Spleen (tissue), 11 donors: ENCODE measurements at regions not wholly inside any gene's neighbourhood (a gene's known extent, or its start where the extent isn't known, plus 50 kb on each side); places are given as distances from the start of the nearest gene placed in this dataset.
"Not testable (repeated sequence)": the region's sequence is repeated elsewhere in the genome, so short reads cannot be mapped to it uniquely, and the experiment has no call there.

Experiments
- DNase-seq: peaks from one replicate; pipeline ENCODE4 v3.0.0-alpha.2; 2020
- H3K27ac ChIP-seq, 8 donors: fragments of 200-600 bp; sonication (generic) in 7 of 8; 1 replicate in 4 of 8; 2 replicates in 4 of 8; pipeline versions ENCODE4 v1.5.0 to v1.8.0; 2016 to 2021; ENCODE audit warnings: inconsistent platforms in 4 of 8, mild to moderate bottlenecking in 4 of 8, moderate library complexity in 1 of 8
- H3K27me3 ChIP-seq, 7 donors: fragments of 200-600 bp; sonication (generic) in 6 of 7; replicated peaks in 1 of 7; 1 replicate in 4 of 7; 2 replicates in 3 of 7; pipeline versions ENCODE4 v1.5.0 to v1.8.0; 2016 to 2021; ENCODE audit warnings: inconsistent platforms in 3 of 7, mild to moderate bottlenecking in 1 of 7
- H3K36me3 ChIP-seq, 6 donors: fragments of 200-600 bp; sonication (generic) in 5 of 6; 1 replicate in 4 of 6; 2 replicates in 2 of 6; pipeline versions ENCODE4 v1.5.0 to v1.8.0; 2016 to 2021; ENCODE audit warnings: inconsistent platforms in 2 of 6
- H3K4me1 ChIP-seq, 6 donors: fragments of 200-600 bp; sonication (generic) in 5 of 6; 1 replicate in 3 of 6; 2 replicates in 3 of 6; pipeline versions ENCODE4 v1.5.0 to v1.8.0; 2016 to 2021; ENCODE audit warnings: inconsistent platforms in 3 of 6
- H3K4me3 ChIP-seq, 8 donors: fragments of 200-600 bp; sonication (generic) in 7 of 8; 1 replicate in 4 of 8; 2 replicates in 4 of 8; pipeline versions ENCODE4 v1.5.0 to v1.8.0; 2016 to 2021; ENCODE audit warnings: inconsistent platforms in 4 of 8, mild to moderate bottlenecking in 4 of 8, moderate library complexity in 2 of 8
- H3K9me3 ChIP-seq, 8 donors: fragments of 200-600 bp; sonication (generic) in 7 of 8; 1 replicate in 4 of 8; 2 replicates in 4 of 8; pipeline versions ENCODE4 v1.5.0 to v1.8.0; 2016 to 2021; ENCODE audit warnings: inconsistent platforms in 4 of 8
- POLR2A ChIP-seq, 3 donors: fragments of 450-650 bp; IDR thresholded peaks; one replicate each; pipeline ENCODE4 v1.5.1; 2017; ENCODE audit warnings: antibody characterized with exemption in 3 of 3, mild to moderate bottlenecking in 1 of 3
- POLR2AphosphoS5 ChIP-seq, 3 donors: sonication (generic); formaldehyde crosslinking; IDR thresholded peaks; one replicate each; pipeline ENCODE4 v1.5.1; 2017; ENCODE audit warnings: antibody characterized with exemption in 3 of 3
- WGBS, 5 donors: extraction: QIAGEN DNeasy Blood & Tissue Kit in 3 of 5; methylation state at CpG; one replicate each; pipeline versions ENCODE4 v1.1.5 to v1.1.7; 2013 to 2018; 5-methylcytosine and 5-hydroxymethylcytosine counted together
- intact Hi-C: fragments of 100-400 bp; cut with DNase I; formaldehyde crosslinking; loops from one replicate; pipeline ENCODE4 v1.15.0; 2023; ENCODE audit warnings: low total_unique reads
- TF ChIP-seq, protein P1 (sequence below), 11 experiments: fragments of 200-600 bp in 7 of 11; fragments of 450-650 bp in 4 of 11; sonication (generic) in 4 of 11; IDR thresholded peaks in 8 of 11; conservative IDR thresholded peaks in 3 of 11; 1 replicate in 7 of 11; 2 replicates in 4 of 11; pipeline versions ENCODE4 v1.4.0 to v1.8.0; 2016 to 2021; ENCODE audit warnings: antibody characterized with exemption in 11 of 11, inconsistent platforms in 4 of 11, mild to moderate bottlenecking in 1 of 11
- donor health status: healthy with polysubstance abuse.
- donor health status: DM: no; HTN: no; CAD: no; lungs with moderate emphysema.
- donor health status: DM: no; HTN: no; CAD: no.
- donor health status: Bipolar disorder and iron deficiency.
- donor health status: healthy.
- donor health status: DM: no; HTN: no; CAD: no.
- donor health status: DM: yes; HTN: yes; CAD: no.

DNA sequence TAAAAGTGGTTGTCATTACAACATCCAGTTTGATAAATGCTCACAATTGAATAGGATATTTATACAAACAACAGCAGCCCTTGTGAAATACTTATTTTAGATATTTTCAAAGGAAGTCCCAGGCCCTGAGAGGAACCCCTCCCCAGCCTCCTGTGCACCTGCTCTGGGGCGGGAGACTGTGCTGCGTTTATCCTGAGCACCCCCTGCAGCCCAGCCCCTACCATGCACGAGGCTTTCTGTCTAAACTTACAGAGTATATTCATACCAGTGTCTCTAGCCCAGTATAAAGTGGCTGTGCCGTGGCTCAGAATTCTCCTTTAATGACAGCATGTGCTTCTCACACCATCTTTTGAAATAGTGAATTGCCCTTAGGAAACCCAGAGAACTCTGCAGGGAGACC lies 1084.3 kb downstream of the TMEM121 start:
- peaks cover 0 to 5% (median 0%) of the 10 kb centered on the region in 6 donors for H3K4me1 ChIP-seq
- H3K9me3 ChIP-seq = no peaks in the 10 kb centered on the region
- DNase-seq = no peak
- WGBS, 5 donors = 37 to 54% (median 48%) methylated on average over 4 of the region's 4 CpGs
- no peak for TF ChIP-seq POLR2AphosphoS5 (IDR thresholded peaks at IDR 0.05)
- TF ChIP-seq POLR2A (IDR thresholded peaks at IDR 0.05) = no peak
- TF ChIP-seq, protein P1, sequence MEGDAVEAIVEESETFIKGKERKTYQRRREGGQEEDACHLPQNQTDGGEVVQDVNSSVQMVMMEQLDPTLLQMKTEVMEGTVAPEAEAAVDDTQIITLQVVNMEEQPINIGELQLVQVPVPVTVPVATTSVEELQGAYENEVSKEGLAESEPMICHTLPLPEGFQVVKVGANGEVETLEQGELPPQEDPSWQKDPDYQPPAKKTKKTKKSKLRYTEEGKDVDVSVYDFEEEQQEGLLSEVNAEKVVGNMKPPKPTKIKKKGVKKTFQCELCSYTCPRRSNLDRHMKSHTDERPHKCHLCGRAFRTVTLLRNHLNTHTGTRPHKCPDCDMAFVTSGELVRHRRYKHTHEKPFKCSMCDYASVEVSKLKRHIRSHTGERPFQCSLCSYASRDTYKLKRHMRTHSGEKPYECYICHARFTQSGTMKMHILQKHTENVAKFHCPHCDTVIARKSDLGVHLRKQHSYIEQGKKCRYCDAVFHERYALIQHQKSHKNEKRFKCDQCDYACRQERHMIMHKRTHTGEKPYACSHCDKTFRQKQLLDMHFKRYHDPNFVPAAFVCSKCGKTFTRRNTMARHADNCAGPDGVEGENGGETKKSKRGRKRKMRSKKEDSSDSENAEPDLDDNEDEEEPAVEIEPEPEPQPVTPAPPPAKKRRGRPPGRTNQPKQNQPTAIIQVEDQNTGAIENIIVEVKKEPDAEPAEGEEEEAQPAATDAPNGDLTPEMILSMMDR (IDR thresholded peaks at IDR 0.05 in 8 of 11, conservative IDR thresholded peaks at IDR 0.05 in 3 of 11) = no peak
- H3K4me3 ChIP-seq = no peak overlapping the region
- intact Hi-C loops = no loop called here
- H3K27me3 ChIP-seq = peaks cover 0 to 31% (median 0%) of the 10 kb centered on the region in 7 donors
- H3K36me3 ChIP-seq = no peaks in the 10 kb centered on the region
- H3K27ac ChIP-seq = no peak overlapping the region

DNA sequence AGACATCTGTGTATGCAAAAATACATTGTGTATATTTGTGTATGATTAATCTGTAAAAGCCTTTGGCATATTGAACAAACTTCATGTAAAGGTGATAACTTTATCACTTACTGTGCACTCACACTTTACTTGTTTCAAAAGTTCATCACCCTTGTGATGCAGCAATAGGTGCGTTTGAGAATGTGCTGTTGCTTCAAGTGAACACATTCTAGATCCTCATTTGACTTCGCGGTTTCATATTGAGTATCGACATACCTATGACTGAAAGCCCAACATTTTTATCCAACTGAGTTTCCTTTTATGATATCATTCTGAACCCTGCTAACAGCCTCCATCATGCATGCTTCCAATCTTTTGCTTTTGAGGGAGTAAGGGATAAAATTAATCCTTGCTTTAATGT lies 1086.9 kb downstream of the TMEM121 start:
- Histone ChIP-seq H3K4me1 (no peaks in the 10 kb centered on the region), H3K36me3 (no peaks in the 10 kb centered on the region), H3K4me3 (no peak overlapping the region), H3K27ac (no peak overlapping the region), H3K9me3 (no peaks in the 10 kb centered on the region), H3K27me3 (peaks cover 0 to 18% (median 0%) of the 10 kb centered on the region in 7 donors)
- DNase-seq = no peak
- TF ChIP-seq, protein P1 (IDR thresholded peaks at IDR 0.05 in 8 of 11, conservative IDR thresholded peaks at IDR 0.05 in 3 of 11) = no peak
- no peak for TF ChIP-seq POLR2A (IDR thresholded peaks at IDR 0.05)
- TF ChIP-seq POLR2AphosphoS5 (IDR thresholded peaks at IDR 0.05) = no peak
- intact Hi-C loops = no loop called here
- 54 to 63% (median 58%) methylated on average over 4 of the region's 4 CpGs for WGBS, 5 donors

DNA sequence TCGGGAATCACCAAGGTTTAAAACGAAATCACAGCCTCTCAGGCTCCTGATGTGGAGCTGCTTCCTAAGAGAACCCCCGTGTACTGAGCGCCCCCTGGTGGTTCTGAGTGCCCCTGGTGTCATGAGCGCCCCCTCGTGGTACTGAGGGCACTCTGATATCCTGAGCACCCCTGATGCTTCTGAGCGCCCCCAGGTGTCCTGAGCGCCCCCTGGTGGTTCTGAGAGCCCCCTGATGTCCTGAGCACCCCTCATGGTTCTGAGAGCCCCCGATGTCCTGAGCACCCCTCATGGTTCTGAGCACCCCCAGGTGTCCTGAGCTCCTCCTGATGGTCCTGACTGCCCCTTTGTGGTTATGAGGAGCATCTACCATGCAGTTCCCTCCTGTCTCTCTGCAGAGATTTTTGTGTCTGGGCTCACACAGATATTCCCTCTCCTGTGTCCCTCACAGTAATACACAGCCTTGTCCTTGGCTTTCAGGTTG lies 1092.1 kb downstream of the TMEM121 start:
- H3K4me1 ChIP-seq = peaks cover 0 to 11% (median 0%) of the 10 kb centered on the region in 6 donors
- H3K27ac ChIP-seq = peak overlapping the region in 2 of 8 donors; percentile 48 to 72
- H3K36me3 ChIP-seq, H3K4me3 ChIP-seq, H3K9me3 ChIP-seq, intact Hi-C loops: not testable (repeated sequence)
- DNase-seq = peak; percentile 92
- WGBS, 5 donors = 46 to 51% (median 47%) methylated on average over 9 of the region's 9 CpGs
- TF ChIP-seq, protein P1 (IDR thresholded peaks at IDR 0.05 in 8 of 11, conservative IDR thresholded peaks at IDR 0.05 in 3 of 11) = peak; percentile 37 to 84 (median 60)
- peaks cover 0 to 21% (median 0%) of the 10 kb centered on the region in 7 donors for H3K27me3 ChIP-seq

DNA sequence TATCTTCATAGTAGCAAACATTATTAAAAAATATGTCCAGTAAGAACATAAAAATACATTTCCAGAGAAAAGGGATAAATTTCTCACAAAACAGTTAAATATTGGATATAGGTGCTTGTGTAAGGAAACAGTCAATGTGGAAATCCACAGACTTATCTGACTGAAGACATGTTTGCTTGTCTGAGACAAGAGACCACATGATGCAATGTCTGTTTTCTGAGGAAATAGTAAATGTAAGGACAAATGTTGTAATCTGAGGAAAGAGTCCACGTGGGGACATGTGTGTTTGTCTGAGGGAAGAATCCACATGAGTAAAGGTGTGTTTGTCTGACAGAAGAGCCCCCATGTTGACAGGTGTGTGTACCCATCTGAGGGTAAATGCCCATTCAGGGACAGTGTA lies 1093.2 kb downstream of the TMEM121 start:
- intact Hi-C loops = no loop called here

More for the DNA sequence above, 1093.2 kb downstream of the TMEM121 start:
- H3K27me3 ChIP-seq = peaks cover 0 to 21% (median 0%) of the 10 kb centered on the region in 7 donors
- no peak overlapping the region for H3K4me3 ChIP-seq
- 5 to 18% (median 10%) methylated on average over 1 of the region's 1 CpG for WGBS, 5 donors
- no peaks in the 10 kb centered on the region for H3K9me3 ChIP-seq
- peaks cover 0 to 11% (median 0%) of the 10 kb centered on the region in 6 donors for H3K4me1 ChIP-seq
- no peak for TF ChIP-seq POLR2AphosphoS5 (IDR thresholded peaks at IDR 0.05)
- TF ChIP-seq POLR2A (IDR thresholded peaks at IDR 0.05) = no peak
- TF ChIP-seq, protein P1 (IDR thresholded peaks at IDR 0.05 in 8 of 11, conservative IDR thresholded peaks at IDR 0.05 in 3 of 11) = no peak
- H3K36me3 ChIP-seq = no peaks in the 10 kb centered on the region
- DNase-seq = no peak
- H3K27ac ChIP-seq = peak overlapping the region in 2 of 8 donors; percentile 48 to 72
